Glomerular endothelial cell (primary cell): ENCODE measurements at regions not wholly inside any gene's neighbourhood (a gene's known extent, or its start where the extent isn't known, plus 50 kb on each side); places are given as distances from the start of the nearest gene placed in this dataset.

Source experiments
- DNase-seq: peaks from one replicate; pipeline ENCODE4 v3.0.0-alpha.2; 2011; ENCODE audit warnings: low read depth, low spot score; ENCODE audit errors: extremely low read depth

- no peak for DNase-seq
Measured at GRCh38 chr15:31151301-31152233, 50.0 kb upstream of the TRPM1 start.

- no peak for DNase-seq
Measured at GRCh38 chr15:31153531-31153930, 52.0 kb upstream of the TRPM1 start.

GRCh38 chr15:31155151-31155550 lies 53.6 kb upstream of the TRPM1 start:
- DNase-seq: no peak

GRCh38 chr15:31156226-31156625 lies 54.7 kb upstream of the TRPM1 start:
- no peak for DNase-seq

GRCh38 chr15:31156808-31157207 lies 55.3 kb upstream of the TRPM1 start:
- no peak for DNase-seq

GRCh38 chr15:31157644-31158069 lies 56.1 kb upstream of the TRPM1 start:
- no peak for DNase-seq

- no peak for DNase-seq
Measured at GRCh38 chr15:31158858-31159569, 57.5 kb upstream of the TRPM1 start.

- DNase-seq: no peak
Measured at GRCh38 chr15:31159837-31160236, 58.3 kb upstream of the TRPM1 start.

GRCh38 chr15:31160297-31160696 lies 58.8 kb upstream of the TRPM1 start:
- DNase-seq: no peak

- no peak for DNase-seq
Measured at GRCh38 chr15:31160740-31161495, 59.4 kb upstream of the TRPM1 start.

- no peak for DNase-seq
Measured at GRCh38 chr15:31161951-31162350, 60.4 kb upstream of the TRPM1 start.

GRCh38 chr15:31162721-31163510 lies 61.4 kb upstream of the TRPM1 start:
- no peak for DNase-seq

- DNase-seq: no peak
Measured at GRCh38 chr15:31163769-31164572, 62.4 kb upstream of the TRPM1 start.

- DNase-seq: no peak
Measured at GRCh38 chr15:31164573-31164912, 63.0 kb upstream of the TRPM1 start.

- DNase-seq: no peak
Measured at GRCh38 chr15:31169558-31169957, 68.0 kb upstream of the TRPM1 start.

GRCh38 chr15:31171731-31172130 lies 70.2 kb upstream of the TRPM1 start:
- no peak for DNase-seq

- DNase-seq: no peak
Measured at GRCh38 chr15:31172606-31173005, 71.1 kb upstream of the TRPM1 start.

GRCh38 chr15:31173790-31174450 lies 72.4 kb upstream of the TRPM1 start:
- no peak for DNase-seq

- no peak for DNase-seq
Measured at GRCh38 chr15:31175484-31175883, 74.0 kb upstream of the TRPM1 start.
